Glutamatergic neuron (in vitro differentiated cells): ENCODE measurements at regions not wholly inside any gene's neighbourhood (a gene's known extent, or its start where the extent isn't known, plus 50 kb on each side); places are given as distances from the start of the nearest gene placed in this dataset.

Experiments
- DNase-seq: peaks from one replicate; pipeline ENCODE4 v3.0.0; 2022
- H3K27ac Mint-ChIP-seq: one replicate; pipeline ENCODE4 v1.8.0; 2020; ENCODE audit warnings: mild to moderate bottlenecking, mixed read lengths, inconsistent platforms; ENCODE audit not compliant: unreplicated experiment
- H3K27me3 Mint-ChIP-seq: one replicate; pipeline ENCODE4 v1.8.0; 2020; ENCODE audit warnings: mild to moderate bottlenecking, moderate library complexity, mixed read lengths, inconsistent platforms; ENCODE audit not compliant: unreplicated experiment
- H3K36me3 Mint-ChIP-seq: one replicate; pipeline ENCODE4 v1.8.0; 2020; ENCODE audit warnings: mild to moderate bottlenecking, mixed read lengths, inconsistent platforms; ENCODE audit not compliant: unreplicated experiment
- H3K4me1 Mint-ChIP-seq: one replicate; pipeline ENCODE4 v1.8.0; 2020; ENCODE audit warnings: mild to moderate bottlenecking, low read depth, mixed read lengths, inconsistent platforms; ENCODE audit not compliant: unreplicated experiment
- H3K4me3 Mint-ChIP-seq: one replicate; pipeline ENCODE4 v1.8.0; 2020; ENCODE audit warnings: mild to moderate bottlenecking, mixed read lengths, inconsistent platforms; ENCODE audit not compliant: unreplicated experiment
- H3K9me3 Mint-ChIP-seq: one replicate; pipeline ENCODE4 v1.8.0; 2020; ENCODE audit warnings: mild to moderate bottlenecking, moderate library complexity, mixed read lengths, inconsistent platforms; ENCODE audit not compliant: unreplicated experiment
- CTCF ChIP-seq: fragments of 200-600 bp; sonication (generic); IDR thresholded peaks from one replicate; pipeline ENCODE4 v1.5.0; 2021; ENCODE audit not compliant: partially characterized antibody, unreplicated experiment

GRCh38 chr7:132687016-132687415, 110.7 kb upstream of the PLXNA4 start:
- Mint-ChIP-seq H3K36me3 (peaks cover 7% of the 10 kb centered on the region), H3K27ac (peak overlapping the region; percentile 60), H3K4me1 (peaks cover 22% of the 10 kb centered on the region), H3K27me3 (peaks cover 6% of the 10 kb centered on the region), H3K4me3 (no peak overlapping the region), H3K9me3 (peaks cover 9% of the 10 kb centered on the region)
- no peak for DNase-seq
- TF ChIP-seq CTCF, result no peak

GRCh38 chr7:132685277-132685676, 109.0 kb upstream of the PLXNA4 start:
- peaks cover 6% of the 10 kb centered on the region for H3K27me3 Mint-ChIP-seq
- H3K36me3 Mint-ChIP-seq, result peaks cover 7% of the 10 kb centered on the region
- no peak for TF ChIP-seq CTCF
- peaks cover 7% of the 10 kb centered on the region for H3K9me3 Mint-ChIP-seq
- no peak for DNase-seq
- no peak overlapping the region for H3K4me3 Mint-ChIP-seq
- no peak overlapping the region for H3K27ac Mint-ChIP-seq
- peaks cover 20% of the 10 kb centered on the region for H3K4me1 Mint-ChIP-seq

GRCh38 chr7:132683896-132684690, 107.8 kb upstream of the PLXNA4 start:
- TF ChIP-seq CTCF, result no peak

GRCh38 chr7:132681951-132682350, 105.7 kb upstream of the PLXNA4 start:
- peaks cover 2% of the 10 kb centered on the region for H3K4me1 Mint-ChIP-seq
- H3K9me3 Mint-ChIP-seq, result peaks cover 4% of the 10 kb centered on the region
- DNase-seq, result no peak
- H3K4me3 Mint-ChIP-seq, result no peak overlapping the region
- H3K27me3 Mint-ChIP-seq, result peaks cover 8% of the 10 kb centered on the region
- no peak for TF ChIP-seq CTCF
- H3K27ac Mint-ChIP-seq, result no peak overlapping the region
- peaks cover 14% of the 10 kb centered on the region for H3K36me3 Mint-ChIP-seq

More at GRCh38 chr7:132683896-132684690, 107.8 kb upstream of the PLXNA4 start:
- no peak overlapping the region for H3K4me3 Mint-ChIP-seq
- peaks cover 14% of the 10 kb centered on the region for H3K36me3 Mint-ChIP-seq
- peak overlapping the region; percentile 26 for H3K27ac Mint-ChIP-seq
- H3K4me1 Mint-ChIP-seq, result peaks cover 16% of the 10 kb centered on the region
- DNase-seq, result no peak
- peaks cover 7% of the 10 kb centered on the region for H3K9me3 Mint-ChIP-seq
- H3K27me3 Mint-ChIP-seq, result peaks cover 8% of the 10 kb centered on the region

- DNase-seq, result no peak
- Mint-ChIP-seq H3K4me1 (peaks cover 2% of the 10 kb centered on the region), H3K27me3 (peaks cover 5% of the 10 kb centered on the region), H3K27ac (no peak overlapping the region), H3K9me3 (peaks cover 5% of the 10 kb centered on the region), H3K4me3 (no peak overlapping the region), H3K36me3 (peaks cover 8% of the 10 kb centered on the region)
- TF ChIP-seq CTCF, result no peak
These were observed 104.3 kb upstream of the PLXNA4 start for GRCh38 chr7:132680590-132680989.
